ENCODE measurements at regions not wholly inside any gene's neighbourhood (a gene's known extent, or its start where the extent isn't known, plus 50 kb on each side); places are given as distances from the start of the nearest gene placed in this dataset.

GRCh38 chr2:38474021-38474456 is 97.0 kb upstream of the ATL2 start:
- ChIA-PET POLR2A (interaction anchor here (0.5 kb wide), 1 partner anchor 11 kb away, joined by 5 read pairs; no protein-coding TSS in a partner anchor), SMC1A (ENCODE audit: uncharacterized antibody, unreplicated experiment) (interaction anchor here (0.9 to 2.4 kb wide), 9 partner anchors 8 to 159 kb away, joined by 3 to 7 read pairs (median 5); no protein-coding TSS in a partner anchor), CTCF (interaction anchor here (0.6 to 3.0 kb wide), 8 partner anchors 9 to 394 kb away, joined by 3 to 18 read pairs (median 4); no protein-coding TSS in a partner anchor), RAD21 (ENCODE audit: unreplicated experiment) (interaction anchor here (0.6 to 2.2 kb wide), 9 partner anchors 8 to 312 kb away, joined by 3 to 10 read pairs (median 3); no protein-coding TSS in a partner anchor)
- Histone ChIP-seq H3K79me2 (ENCODE audit: control insufficient read depth, insufficient read depth, low read length) (no peaks in the 10 kb centered on the region), H3K27ac (ENCODE audit: control insufficient read depth, insufficient read depth) (no peak overlapping the region), H3K9me3 (replicated peaks; ENCODE audit: control insufficient read depth, insufficient read depth, low read length) (no peaks in the 10 kb centered on the region), H3K27me3 (replicated peaks in 1 of 2; ENCODE audit: control insufficient read depth in 2 of 2, insufficient read depth in 2 of 2, low read length in 1 of 2) (no peaks in the 10 kb centered on the region), H3K4me2 (ENCODE audit: control insufficient read depth, insufficient read depth) (peak overlapping the region; percentile 63), H3K9ac (ENCODE audit: control insufficient read depth, insufficient read depth, low read length) (no peak overlapping the region), H3K4me3 (no peak overlapping the region), H3K4me1 (ENCODE audit: control insufficient read depth, insufficient read depth, low read length) (peaks cover 16% of the 10 kb centered on the region), H2AFZ (ENCODE audit: control insufficient read depth, low read depth, low read length) (peak overlapping the region; percentile 38), H4K20me1 (ENCODE audit: control insufficient read depth, insufficient read depth) (no peaks in the 10 kb centered on the region), H3K36me3 (ENCODE audit: control insufficient read depth in 2 of 2, insufficient read depth in 2 of 2, low read length in 1 of 2) (no peaks in the 10 kb centered on the region)
- intact Hi-C loops (cut with micrococcal nuclease; ENCODE audit: unreplicated experiment) (no loop called here), in situ Hi-C loops (cut with MboI) (no loop called here)
- BruUV-seq (replicated peaks) = no TSS peak
- WGBS (ENCODE audit: insufficient coverage, insufficient replicate concordance, low lambda C conversion rate, missing lambda C conversion rate) = 0% methylated on average over 3 of the region's 3 CpGs
- ATAC-seq (peak; percentile 67), DNase-seq (ENCODE audit: low read depth, low spot score) (peak; percentile 11), FAIRE-seq (no peak)
- TF ChIP-seq STAT3 (IDR thresholded peaks at IDR 0.05; ENCODE audit: low read depth, low read length) (no peak), MYB (IDR thresholded peaks at IDR 0.05; ENCODE audit: borderline replicate concordance, low read depth, low read length) (no peak), ETV6 (conservative IDR thresholded peaks at IDR 0.05 in 1 of 2, IDR thresholded peaks at IDR 0.05 in 1 of 2; ENCODE audit: borderline replicate concordance in 1 of 2, low read depth in 1 of 2) (peak in 1 of 2 experiments; percentile 28; a peak in 1 of 4 replicates), ELK1 (IDR thresholded peaks at IDR 0.05; ENCODE audit: low read depth, low read length) (no peak), SMAD5 (IDR thresholded peaks at IDR 0.05; ENCODE audit: low read depth) (no peak), TBL1XR1 (IDR thresholded peaks at IDR 0.05; ENCODE audit: low read depth, low read length) (no peak), JUNB (IDR thresholded peaks at IDR 0.05) (peak; percentile 82), HDGF (IDR thresholded peaks at IDR 0.05) (no peak), POLR2AphosphoS5 (IDR thresholded peaks at IDR 0.05; ENCODE audit: low read length) (no peak), IRF3 (IDR thresholded peaks at IDR 0.05) (no peak), SPI1 (IDR thresholded peaks at IDR 0.05; ENCODE audit: borderline replicate concordance, insufficient read depth, low read depth, low read length) (0 out of 2 replicates have a peak, but pooled peaks have one; percentile 16), CREM (IDR thresholded peaks at IDR 0.05; ENCODE audit: low read depth) (peak; percentile 77), NR2F1 (conservative IDR thresholded peaks at IDR 0.05) (no peak), RFX5 (IDR thresholded peaks at IDR 0.05; ENCODE audit: low read depth, low read length) (no peak), ZBTB33 (IDR thresholded peaks at IDR 0.05) (no peak), SKIL (IDR thresholded peaks at IDR 0.05; ENCODE audit: low read depth, poor library complexity, severe bottlenecking) (peak; percentile 19)
